MCF 10A (cell line): ENCODE measurements at regions not wholly inside any gene's neighbourhood (a gene's known extent, or its start where the extent isn't known, plus 50 kb on each side); places are given as distances from the start of the nearest gene placed in this dataset.

Source experiments
- BruUV-seq: library from RNA; stranded (reverse); fragments of 400-500 nt; replicated peaks from 2 replicates; lab custom pipeline; 2021; lab: Mats Ljungman, UMichigan
- CTCF ChIA-PET: fragments of 300-600 bp; sonication (Branson Sonifier 250); formaldehyde crosslinking; extraction: SDS; loops from one replicate; lab custom pipeline; 2021; ENCODE audit warnings: antibody characterized with exemption, inconsistent platforms; lab: Yijun Ruan, JAX
- POLR2A ChIA-PET: fragments of 300-600, 350-650 bp; sonication (Branson Sonifier 250); formaldehyde crosslinking; extraction: SDS; loops from one replicate; lab custom pipeline; 2020; ENCODE audit warnings: antibody characterized with exemption, inconsistent platforms; lab: Yijun Ruan, JAX
- DNase-seq: peaks from one replicate; pipeline ENCODE4 v3.0.0-alpha.2; 2018; ENCODE audit not compliant: unreplicated experiment
- H3K27ac Mint-ChIP-seq: one replicate; pipeline ENCODE4 v1.8.0; 2022; ENCODE audit warnings: mild to moderate bottlenecking, low read depth, mixed read lengths; ENCODE audit not compliant: unreplicated experiment
- H3K27me3 Mint-ChIP-seq: one replicate; pipeline ENCODE4 v1.8.0; 2022; ENCODE audit warnings: mixed read lengths; ENCODE audit not compliant: insufficient read depth, unreplicated experiment
- H3K36me3 Mint-ChIP-seq: one replicate; pipeline ENCODE4 v1.8.0; 2022; ENCODE audit warnings: mild to moderate bottlenecking, moderate library complexity, mixed read lengths; ENCODE audit not compliant: insufficient read depth, unreplicated experiment
- H3K4me1 Mint-ChIP-seq: one replicate; pipeline ENCODE4 v1.8.0; 2022; ENCODE audit warnings: mixed read lengths; ENCODE audit not compliant: insufficient read depth, unreplicated experiment
- H3K4me3 Mint-ChIP-seq: one replicate; pipeline ENCODE4 v1.8.0; 2022; ENCODE audit warnings: mild to moderate bottlenecking, moderate library complexity, mixed read lengths; ENCODE audit not compliant: unreplicated experiment
- H3K9me3 Mint-ChIP-seq: one replicate; pipeline ENCODE4 v1.8.0; 2022; ENCODE audit warnings: mixed read lengths; ENCODE audit not compliant: unreplicated experiment
- CTCF ChIP-seq: fragments of 200-600 bp; IDR thresholded peaks from one replicate; pipeline ENCODE4 v1.8.0; 2022; ENCODE audit warnings: antibody characterized with exemption, mild to moderate bottlenecking; ENCODE audit not compliant: unreplicated experiment
- intact Hi-C: fragments of 100-400 bp; cut with micrococcal nuclease; formaldehyde crosslinking; loops from 2 replicates; pipeline ENCODE4 v1.14.1; 2022

DNA sequence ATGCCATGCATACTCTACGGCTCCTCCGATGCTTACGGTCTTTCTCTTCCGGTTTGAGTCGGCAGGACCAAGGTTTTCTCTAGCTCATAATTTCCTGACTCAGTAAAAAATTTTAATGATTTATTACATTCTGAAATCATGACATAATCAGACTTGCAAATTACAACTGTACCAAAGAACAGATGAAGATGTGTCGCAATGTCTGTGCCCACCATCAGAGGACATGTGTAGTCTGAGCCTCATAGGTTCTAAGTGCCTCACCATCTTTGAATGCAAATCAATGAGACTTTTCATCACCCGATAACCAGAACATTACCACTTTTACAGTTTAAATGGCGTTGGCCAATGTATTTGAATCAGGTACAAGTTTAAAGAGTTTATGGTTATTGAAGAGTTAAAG, 213.1 kb downstream of the NHLRC3 start:
- no peak for TF ChIP-seq CTCF
- Mint-ChIP-seq H3K27me3 (peaks cover 60% of the 10 kb centered on the region), H3K4me3 (no peak overlapping the region), H3K27ac (no peak overlapping the region), H3K36me3 (no peaks in the 10 kb centered on the region), H3K4me1 (no peaks in the 10 kb centered on the region), H3K9me3 (no peaks in the 10 kb centered on the region)
- no TSS peak for BruUV-seq
- no peak for DNase-seq
- intact Hi-C loops = no loop called here
- ChIA-PET POLR2A (no interaction called here), CTCF (interaction anchor here (0.7 to 0.8 kb wide), 2 partner anchors 107 to 565 kb away, joined by 3 to 4 read pairs; no protein-coding TSS in a partner anchor)

DNA sequence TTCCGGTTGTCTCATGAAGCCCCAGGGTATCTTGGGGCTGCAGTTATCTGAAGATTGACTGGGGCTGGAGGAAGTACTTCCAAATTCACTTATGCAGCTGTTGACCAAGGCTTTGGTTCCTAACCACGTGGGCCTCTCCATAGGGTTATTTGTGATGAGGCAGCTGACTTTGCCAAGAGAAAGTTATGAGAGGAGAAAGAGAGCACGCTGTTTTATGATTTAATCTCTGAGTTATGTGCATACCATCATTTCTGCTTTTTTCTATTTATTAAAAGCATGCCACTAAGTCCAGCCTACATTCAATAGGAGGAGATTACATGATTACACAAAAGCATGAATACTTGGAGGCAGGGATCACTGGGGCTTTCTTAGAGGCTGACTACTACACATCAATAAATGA, 215.5 kb downstream of the NHLRC3 start:
- no peak for DNase-seq
- BruUV-seq = no TSS peak
- no peaks in the 10 kb centered on the region for H3K4me1 Mint-ChIP-seq
- no peak overlapping the region for H3K27ac Mint-ChIP-seq
- intact Hi-C loops = no loop called here
- POLR2A ChIA-PET = interaction anchor here (0.6 to 0.7 kb wide), 2 partner anchors 16 to 19 kb away, joined by 3 read pairs; no protein-coding TSS in a partner anchor
- H3K36me3 Mint-ChIP-seq = no peaks in the 10 kb centered on the region
- H3K9me3 Mint-ChIP-seq = no peaks in the 10 kb centered on the region
- CTCF ChIA-PET = interaction anchor here (1.0 to 2.1 kb wide), 2 partner anchors 8 to 93 kb away, joined by 4 to 9 read pairs; no protein-coding TSS in a partner anchor
- TF ChIP-seq CTCF = no peak
- no peak overlapping the region for H3K4me3 Mint-ChIP-seq
- peaks cover 38% of the 10 kb centered on the region for H3K27me3 Mint-ChIP-seq

DNA sequence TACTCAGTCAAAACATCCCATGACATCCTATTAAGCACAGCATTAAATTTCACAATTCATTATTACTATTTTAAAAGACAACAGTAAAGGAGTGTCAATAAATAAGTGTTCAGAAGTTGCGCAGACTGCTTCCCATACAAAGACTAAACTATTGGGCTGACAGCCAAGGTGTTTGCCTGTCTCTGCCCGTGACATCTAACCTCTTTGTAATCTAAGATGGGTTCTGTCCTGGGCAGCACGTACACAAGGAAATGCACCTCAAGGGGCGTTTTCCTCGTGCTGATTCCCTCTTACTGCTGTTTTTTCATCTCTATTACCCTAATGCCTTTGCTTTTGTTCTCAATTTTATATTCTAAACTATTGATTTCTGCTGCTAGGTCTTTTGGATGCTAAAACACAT, 216.3 kb downstream of the NHLRC3 start:
- no peaks in the 10 kb centered on the region for H3K4me1 Mint-ChIP-seq
- ChIA-PET POLR2A (no interaction called here), CTCF (no interaction called here)
- TF ChIP-seq CTCF = no peak
- H3K36me3 Mint-ChIP-seq = no peaks in the 10 kb centered on the region
- intact Hi-C loops = no loop called here
- peaks cover 29% of the 10 kb centered on the region for H3K27me3 Mint-ChIP-seq
- no peaks in the 10 kb centered on the region for H3K9me3 Mint-ChIP-seq
- DNase-seq = no peak
- H3K27ac Mint-ChIP-seq = no peak overlapping the region
- BruUV-seq = no TSS peak
- H3K4me3 Mint-ChIP-seq = no peak overlapping the region

DNA sequence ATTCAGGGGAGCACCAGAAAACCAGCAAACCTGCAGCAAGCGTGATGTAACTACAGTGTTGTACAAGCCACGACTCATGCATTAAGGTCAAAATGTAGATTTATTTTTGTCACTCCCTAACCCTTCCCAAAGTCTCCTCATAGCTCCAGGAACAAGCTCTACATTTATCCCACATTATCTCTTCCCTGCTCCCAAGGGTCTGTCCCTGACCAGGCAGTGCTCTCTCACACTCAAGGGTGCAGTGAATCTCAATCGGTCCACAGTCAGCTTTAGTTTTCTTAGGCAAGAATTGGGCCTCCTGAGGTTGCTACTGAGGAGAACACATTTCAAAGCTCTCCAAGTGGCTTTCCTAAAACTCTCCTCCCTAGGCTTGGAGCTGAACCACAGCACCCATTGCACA, 219.4 kb downstream of the NHLRC3 start:
- H3K36me3 Mint-ChIP-seq = no peaks in the 10 kb centered on the region
- no TSS peak for BruUV-seq
- no peak for DNase-seq
- H3K4me3 Mint-ChIP-seq = no peak overlapping the region
- ChIA-PET CTCF (interaction anchor here (1.5 to 8.6 kb wide), 2 partner anchors 114 to 358 kb away, joined by 4 to 91 read pairs; no protein-coding TSS in a partner anchor), POLR2A (no interaction called here)
- H3K9me3 Mint-ChIP-seq = no peaks in the 10 kb centered on the region
- no peak for TF ChIP-seq CTCF
- H3K27me3 Mint-ChIP-seq = peaks cover 23% of the 10 kb centered on the region
- H3K27ac Mint-ChIP-seq = no peak overlapping the region
- intact Hi-C loops = no loop called here
- no peaks in the 10 kb centered on the region for H3K4me1 Mint-ChIP-seq
